ENCODE measurements at regions not wholly inside any gene's neighbourhood (a gene's known extent, or its start where the extent isn't known, plus 50 kb on each side); places are given as distances from the start of the nearest gene placed in this dataset.

DNA sequence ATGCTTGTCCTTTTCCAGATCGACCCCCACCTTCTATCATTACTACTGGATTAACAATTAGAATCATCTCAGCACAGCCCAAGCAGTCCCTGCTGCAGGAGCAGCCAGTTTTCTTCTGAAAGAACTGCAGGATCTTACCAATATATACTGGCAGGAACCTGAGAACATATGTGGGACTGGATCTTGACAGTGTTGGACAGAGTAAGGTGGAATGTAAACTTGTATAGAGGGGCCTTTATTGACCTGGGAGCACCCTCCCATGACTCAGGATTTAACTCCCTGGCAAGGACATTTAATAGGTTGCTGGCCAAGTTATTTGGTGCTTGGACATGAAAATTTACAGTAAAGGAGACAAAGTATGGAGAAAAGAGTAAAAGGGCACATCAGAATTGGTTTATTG, 66.2 kb upstream of the TMX1 start:
- no peaks in the 10 kb centered on the region for H3K4me1 ChIP-seq (ENCODE audit: control insufficient read depth in 1 of 2, insufficient read depth in 2 of 2, low read depth in 1 of 2, low read length in 1 of 2)
- ChIA-PET POLR2A (no interaction called here), CTCF (no interaction called here)
- TF ChIP-seq NRF1 (IDR thresholded peaks at IDR 0.05; ENCODE audit: low read depth, low read length) (no peak), GATA2 (CRISPR knock-in tag; IDR thresholded peaks at IDR 0.05) (no peak), YY1 (IDR thresholded peaks at IDR 0.05; ENCODE audit: low read depth) (no peak), EP300 (IDR thresholded peaks at IDR 0.05; ENCODE audit: borderline replicate concordance in 1 of 2, low read depth in 1 of 2, low read length in 1 of 2) (no peak)
- TF ChIP-seq, protein P1, sequence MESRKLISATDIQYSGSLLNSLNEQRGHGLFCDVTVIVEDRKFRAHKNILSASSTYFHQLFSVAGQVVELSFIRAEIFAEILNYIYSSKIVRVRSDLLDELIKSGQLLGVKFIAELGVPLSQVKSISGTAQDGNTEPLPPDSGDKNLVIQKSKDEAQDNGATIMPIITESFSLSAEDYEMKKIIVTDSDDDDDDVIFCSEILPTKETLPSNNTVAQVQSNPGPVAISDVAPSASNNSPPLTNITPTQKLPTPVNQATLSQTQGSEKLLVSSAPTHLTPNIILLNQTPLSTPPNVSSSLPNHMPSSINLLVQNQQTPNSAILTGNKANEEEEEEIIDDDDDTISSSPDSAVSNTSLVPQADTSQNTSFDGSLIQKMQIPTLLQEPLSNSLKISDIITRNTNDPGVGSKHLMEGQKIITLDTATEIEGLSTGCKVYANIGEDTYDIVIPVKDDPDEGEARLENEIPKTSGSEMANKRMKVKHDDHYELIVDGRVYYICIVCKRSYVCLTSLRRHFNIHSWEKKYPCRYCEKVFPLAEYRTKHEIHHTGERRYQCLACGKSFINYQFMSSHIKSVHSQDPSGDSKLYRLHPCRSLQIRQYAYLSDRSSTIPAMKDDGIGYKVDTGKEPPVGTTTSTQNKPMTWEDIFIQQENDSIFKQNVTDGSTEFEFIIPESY (IDR thresholded peaks at IDR 0.05; ENCODE audit: borderline replicate concordance, low read depth) = no peak
- TF ChIP-seq, protein P2, sequence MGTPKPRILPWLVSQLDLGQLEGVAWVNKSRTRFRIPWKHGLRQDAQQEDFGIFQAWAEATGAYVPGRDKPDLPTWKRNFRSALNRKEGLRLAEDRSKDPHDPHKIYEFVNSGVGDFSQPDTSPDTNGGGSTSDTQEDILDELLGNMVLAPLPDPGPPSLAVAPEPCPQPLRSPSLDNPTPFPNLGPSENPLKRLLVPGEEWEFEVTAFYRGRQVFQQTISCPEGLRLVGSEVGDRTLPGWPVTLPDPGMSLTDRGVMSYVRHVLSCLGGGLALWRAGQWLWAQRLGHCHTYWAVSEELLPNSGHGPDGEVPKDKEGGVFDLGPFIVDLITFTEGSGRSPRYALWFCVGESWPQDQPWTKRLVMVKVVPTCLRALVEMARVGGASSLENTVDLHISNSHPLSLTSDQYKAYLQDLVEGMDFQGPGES (IDR thresholded peaks at IDR 0.05; ENCODE audit: low read depth, low read length) = no peak
- TF ChIP-seq, protein P3, sequence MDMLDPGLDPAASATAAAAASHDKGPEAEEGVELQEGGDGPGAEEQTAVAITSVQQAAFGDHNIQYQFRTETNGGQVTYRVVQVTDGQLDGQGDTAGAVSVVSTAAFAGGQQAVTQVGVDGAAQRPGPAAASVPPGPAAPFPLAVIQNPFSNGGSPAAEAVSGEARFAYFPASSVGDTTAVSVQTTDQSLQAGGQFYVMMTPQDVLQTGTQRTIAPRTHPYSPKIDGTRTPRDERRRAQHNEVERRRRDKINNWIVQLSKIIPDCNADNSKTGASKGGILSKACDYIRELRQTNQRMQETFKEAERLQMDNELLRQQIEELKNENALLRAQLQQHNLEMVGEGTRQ (IDR thresholded peaks at IDR 0.05; ENCODE audit: borderline replicate concordance, low read depth, low read length) = no peak
- no peak overlapping the region for H3K4me3 ChIP-seq (ENCODE audit: low read depth in 2 of 2, low read length in 1 of 2)
- H3F3A ChIP-seq (replicated peaks; ENCODE audit: insufficient read depth) = no peaks in the 10 kb centered on the region
- H4K20me1 ChIP-seq (ENCODE audit: insufficient read depth) = no peaks in the 10 kb centered on the region
- H2AFZ ChIP-seq (ENCODE audit: low read depth) = no peak overlapping the region
- no peak overlapping the region for H3K27ac ChIP-seq (ENCODE audit: low read depth in 2 of 2, low read length in 1 of 2)
- H3K27me3 ChIP-seq (ENCODE audit: insufficient read depth) = no peaks in the 10 kb centered on the region
- no peaks in the 10 kb centered on the region for H3K9me2 ChIP-seq
- WGBS (ENCODE audit: low lambda C conversion rate) = 0% methylated on average over 1 of the region's 1 CpG
- H3K9me3 ChIP-seq = no peaks in the 10 kb centered on the region
- no peaks in the 10 kb centered on the region for H3K36me3 ChIP-seq (replicated peaks in 1 of 2; ENCODE audit: control insufficient read depth in 1 of 2, insufficient read depth in 2 of 2, low read length in 1 of 2)
- H3K9ac ChIP-seq = no peak overlapping the region
- no peak overlapping the region for H3K4me2 ChIP-seq
- H3K79me2 ChIP-seq (ENCODE audit: insufficient read depth) = no peaks in the 10 kb centered on the region
- no peak for DNase-seq

DNA sequence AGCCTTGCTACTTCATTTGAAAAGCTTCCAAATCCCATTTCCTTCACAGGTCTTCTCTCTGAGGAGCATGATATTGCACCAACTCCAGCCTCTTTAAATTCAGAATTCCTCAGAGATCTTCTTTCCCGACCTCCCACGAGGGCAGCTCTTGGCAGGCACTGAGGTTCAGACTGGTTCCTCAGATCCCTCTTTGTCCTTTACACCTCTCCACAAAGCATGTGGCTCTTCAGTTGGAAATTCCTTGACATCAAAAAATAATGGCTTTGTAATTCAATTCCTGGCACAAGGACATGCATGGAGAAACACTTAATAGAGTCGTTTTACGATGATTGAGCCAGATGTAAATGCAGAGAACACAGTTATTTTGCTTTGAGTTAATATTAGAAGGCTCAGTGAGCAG, 63.2 kb upstream of the TMX1 start:
- H2AFZ ChIP-seq (ENCODE audit: low read depth) = no peak overlapping the region
- no peak overlapping the region for H3K4me3 ChIP-seq (ENCODE audit: low read depth in 2 of 2, low read length in 1 of 2)
- H3K79me2 ChIP-seq (ENCODE audit: insufficient read depth) = no peaks in the 10 kb centered on the region
- no peaks in the 10 kb centered on the region for H3K9me3 ChIP-seq
- no peak for DNase-seq
- H3F3A ChIP-seq (replicated peaks; ENCODE audit: insufficient read depth) = no peaks in the 10 kb centered on the region
- TF ChIP-seq GATA2 (CRISPR knock-in tag; IDR thresholded peaks at IDR 0.05) (no peak), EZH2phosphoT487 (IDR thresholded peaks at IDR 0.05; ENCODE audit: borderline replicate concordance, low read depth) (no peak), GABPA (IDR thresholded peaks at IDR 0.05; ENCODE audit: low read depth) (no peak), RCOR1 (IDR thresholded peaks at IDR 0.05; ENCODE audit: low read length) (no peak), RXRA (IDR thresholded peaks at IDR 0.05; ENCODE audit: borderline replicate concordance, low read depth) (no peak), SMC3 (IDR thresholded peaks at IDR 0.05; ENCODE audit: low read depth, low read length) (no peak), TAF1 (IDR thresholded peaks at IDR 0.05; ENCODE audit: borderline replicate concordance, low read depth, low read length) (no peak), FOXM1 (IDR thresholded peaks at IDR 0.05; ENCODE audit: low read depth) (no peak)
- TF ChIP-seq, protein P4, sequence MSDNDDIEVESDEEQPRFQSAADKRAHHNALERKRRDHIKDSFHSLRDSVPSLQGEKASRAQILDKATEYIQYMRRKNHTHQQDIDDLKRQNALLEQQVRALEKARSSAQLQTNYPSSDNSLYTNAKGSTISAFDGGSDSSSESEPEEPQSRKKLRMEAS (IDR thresholded peaks at IDR 0.05; ENCODE audit: low read depth) = no peak
- TF ChIP-seq, protein P5, sequence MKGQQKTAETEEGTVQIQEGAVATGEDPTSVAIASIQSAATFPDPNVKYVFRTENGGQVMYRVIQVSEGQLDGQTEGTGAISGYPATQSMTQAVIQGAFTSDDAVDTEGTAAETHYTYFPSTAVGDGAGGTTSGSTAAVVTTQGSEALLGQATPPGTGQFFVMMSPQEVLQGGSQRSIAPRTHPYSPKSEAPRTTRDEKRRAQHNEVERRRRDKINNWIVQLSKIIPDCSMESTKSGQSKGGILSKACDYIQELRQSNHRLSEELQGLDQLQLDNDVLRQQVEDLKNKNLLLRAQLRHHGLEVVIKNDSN (IDR thresholded peaks at IDR 0.05; ENCODE audit: borderline replicate concordance, low read depth) = no peak
- no peak overlapping the region for H3K27ac ChIP-seq (ENCODE audit: low read depth in 2 of 2, low read length in 1 of 2)
- H3K9ac ChIP-seq = no peak overlapping the region
- H3K4me2 ChIP-seq = no peak overlapping the region
- no peaks in the 10 kb centered on the region for H3K27me3 ChIP-seq (ENCODE audit: insufficient read depth)
- H3K4me1 ChIP-seq (ENCODE audit: control insufficient read depth in 1 of 2, insufficient read depth in 2 of 2, low read depth in 1 of 2, low read length in 1 of 2) = no peaks in the 10 kb centered on the region; a peak in 1 of 4 replicates
- no peaks in the 10 kb centered on the region for H4K20me1 ChIP-seq (ENCODE audit: insufficient read depth)
- no peaks in the 10 kb centered on the region for H3K36me3 ChIP-seq (replicated peaks in 1 of 2; ENCODE audit: control insufficient read depth in 1 of 2, insufficient read depth in 2 of 2, low read length in 1 of 2)
- ChIA-PET POLR2A (no interaction called here), CTCF (interaction anchor here (1.0 to 1.1 kb wide), 2 partner anchors 19 to 52 kb away, joined by 3 read pairs; no protein-coding TSS in a partner anchor)
- no peaks in the 10 kb centered on the region for H3K9me2 ChIP-seq
- WGBS (ENCODE audit: low lambda C conversion rate) = 71% methylated on average over 4 of the region's 4 CpGs
